NCI-H82 treated with DMSO at 0.1 percent for 48 hours (cell line): ENCODE measurements at regions not wholly inside any gene's neighbourhood (a gene's known extent, or its start where the extent isn't known, plus 50 kb on each side); places are given as distances from the start of the nearest gene placed in this dataset.

Experiments
- DNase-seq: peaks from one replicate; lab custom pipeline; 2025; ENCODE audit not compliant: unreplicated experiment; lab: John Stamatoyannopoulos, UW

- DNase-seq: no peak
Measured at GRCh38 chr17:55635253-55635914, 87.3 kb downstream of the TMEM100 start.

- no peak for DNase-seq
Measured at GRCh38 chr17:55634702-55635101, 88.0 kb downstream of the TMEM100 start.

GRCh38 chr17:55632893-55633292, 89.8 kb downstream of the TMEM100 start:
- DNase-seq: no peak

- no peak for DNase-seq
Measured at GRCh38 chr17:55632236-55632635, 90.4 kb downstream of the TMEM100 start.

GRCh38 chr17:55629995-55630394, 92.7 kb downstream of the TMEM100 start:
- no peak for DNase-seq

GRCh38 chr17:55625521-55625920, 97.1 kb downstream of the TMEM100 start:
- DNase-seq: no peak

GRCh38 chr17:55624772-55625433, 97.8 kb downstream of the TMEM100 start:
- no peak for DNase-seq

- no peak for DNase-seq
Measured at GRCh38 chr17:55622547-55622946, 100.1 kb downstream of the TMEM100 start.

- no peak for DNase-seq
Measured at GRCh38 chr17:55620945-55621344, 101.7 kb downstream of the TMEM100 start.

GRCh38 chr17:55620023-55620422, 102.6 kb downstream of the TMEM100 start:
- DNase-seq: no peak

- no peak for DNase-seq
Measured at GRCh38 chr17:55617441-55617840, 105.2 kb downstream of the TMEM100 start.

- DNase-seq: no peak
Measured at GRCh38 chr17:55614061-55614460, 102.8 kb upstream of the SMIM36 start.

- DNase-seq: no peak
Measured at GRCh38 chr17:55612691-55613141, 101.5 kb upstream of the SMIM36 start.

- DNase-seq: peak; percentile 58
Measured at GRCh38 chr17:55607731-55608341, 96.6 kb upstream of the SMIM36 start.

GRCh38 chr17:55606488-55606815, 95.2 kb upstream of the SMIM36 start:
- DNase-seq: no peak

- no peak for DNase-seq
Measured at GRCh38 chr17:55605705-55606487, 94.6 kb upstream of the SMIM36 start.

GRCh38 chr17:55601874-55602364, 90.7 kb upstream of the SMIM36 start:
- DNase-seq: no peak

- no peak for DNase-seq
Measured at GRCh38 chr17:55598495-55598894, 87.2 kb upstream of the SMIM36 start.

- no peak for DNase-seq
Measured at GRCh38 chr17:55588446-55589242, 77.4 kb upstream of the SMIM36 start.

- no peak for DNase-seq
Measured at GRCh38 chr17:55587608-55588139, 76.4 kb upstream of the SMIM36 start.
